Stimulated activated CD8-positive, alpha-beta memory T cell treated with anti-CD3 and anti-CD28 coated beads, Interleukin-12 subunit alpha, Interleukin-12 subunit beta, amount 100 ng/mL, for 24 hours (primary cell): ENCODE measurements at regions not wholly inside any gene's neighbourhood (a gene's known extent, or its start where the extent isn't known, plus 50 kb on each side); places are given as distances from the start of the nearest gene placed in this dataset.

ENCODE experiments used
- DNase-seq: peaks from one replicate; pipeline ENCODE4 v3.0.0-alpha.2; 2020; ENCODE audit errors: extremely low read depth

DNA sequence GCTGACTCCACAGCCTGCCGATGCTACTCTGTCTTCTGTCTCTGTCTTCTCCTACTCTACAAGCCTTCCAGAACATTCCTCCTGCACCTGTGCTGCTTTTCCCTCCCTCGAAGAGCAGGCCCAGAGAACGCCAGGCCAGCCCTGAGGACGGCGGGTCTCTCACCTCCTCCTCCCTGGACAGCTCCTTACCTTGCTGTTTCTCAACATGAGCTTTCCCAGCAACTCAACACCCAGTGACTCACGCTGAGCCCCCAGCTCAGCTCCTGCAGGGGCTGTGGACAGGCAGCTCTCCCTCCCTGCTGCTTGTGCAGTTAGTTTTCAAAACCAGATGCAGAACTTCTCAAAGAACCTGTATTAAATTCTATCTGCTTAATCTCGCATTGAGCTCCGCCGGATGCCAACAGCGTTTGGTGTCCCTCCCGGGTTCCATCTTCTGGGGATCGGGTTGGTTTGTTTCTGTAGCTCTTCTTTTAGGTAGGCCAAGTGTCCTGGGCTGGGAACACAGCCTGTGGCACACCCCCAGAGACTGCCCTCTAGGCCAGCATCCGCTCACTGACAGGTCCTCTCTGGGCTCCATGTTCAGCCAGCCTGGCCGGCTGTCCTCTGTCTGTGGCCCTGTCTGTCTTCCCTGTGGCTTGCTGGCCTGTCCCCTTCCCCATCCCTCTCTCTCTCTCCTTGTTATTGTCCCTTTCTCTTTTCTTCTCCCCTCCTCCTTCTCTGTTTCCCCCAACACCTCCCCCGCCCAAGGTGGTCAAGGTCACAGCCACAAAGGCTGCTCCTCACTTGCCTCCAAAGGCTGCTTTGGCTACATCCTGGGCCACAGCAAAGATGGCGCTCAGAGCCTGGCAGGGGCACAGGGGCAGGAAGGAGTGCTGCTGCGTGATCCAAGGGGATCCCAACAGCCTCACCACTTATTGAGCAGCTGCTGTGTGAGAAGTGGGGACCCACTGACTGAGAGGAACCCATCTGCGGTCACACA lies 391.0 kb downstream of the MATN1 start:
- DNase-seq: no peak

DNA sequence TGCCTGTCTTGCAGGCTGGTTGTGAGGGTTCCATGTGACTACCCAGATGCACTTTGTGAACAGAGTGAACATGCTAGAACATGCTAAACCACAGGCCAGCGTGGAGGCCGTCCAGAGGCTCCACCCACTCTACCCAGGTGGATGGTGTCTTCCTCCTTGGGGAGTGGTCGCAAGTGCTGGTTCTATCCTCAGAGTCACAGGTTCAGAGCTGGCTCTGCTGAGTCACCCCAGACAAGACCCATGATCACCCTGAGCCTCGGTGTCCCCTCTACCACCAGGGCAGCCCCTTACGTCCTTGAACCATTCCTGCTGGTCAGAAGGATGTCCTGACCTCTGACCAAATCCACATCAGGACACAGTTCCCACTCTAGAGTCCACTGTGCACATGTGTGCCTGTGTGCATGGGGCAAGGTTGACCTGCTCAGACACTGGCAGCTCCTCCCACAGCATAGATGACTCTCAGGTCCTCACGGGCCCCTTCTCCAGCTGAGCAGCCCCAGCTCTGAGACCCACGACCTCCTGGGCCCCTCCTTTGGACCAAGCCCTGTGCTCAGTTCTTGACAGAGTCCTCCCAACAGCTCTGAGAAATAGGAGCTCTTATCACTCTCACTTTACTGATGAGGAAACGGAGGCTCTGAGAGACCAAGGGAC lies 391.8 kb downstream of the MATN1 start:
- DNase-seq: no peak

DNA sequence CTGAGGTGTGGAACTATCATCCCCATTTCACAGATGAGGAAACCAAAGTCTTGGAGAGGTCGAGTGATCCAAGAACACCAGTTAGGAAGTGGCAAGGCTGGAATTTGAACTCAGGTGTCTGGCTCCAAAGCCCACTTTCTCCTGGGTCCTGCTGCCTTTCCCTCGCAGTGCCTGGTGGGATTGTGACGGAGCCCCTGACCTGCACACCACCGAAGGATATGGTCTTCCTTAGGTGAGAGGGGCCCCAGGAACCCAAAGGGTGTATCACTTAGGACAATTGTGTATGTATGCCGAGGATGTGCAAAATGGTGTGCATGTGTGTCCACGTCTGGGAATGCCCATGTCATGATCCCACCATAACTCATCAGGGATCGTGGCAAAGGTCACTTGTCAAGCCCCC lies 392.7 kb downstream of the MATN1 start:
- DNase-seq: no peak

DNA sequence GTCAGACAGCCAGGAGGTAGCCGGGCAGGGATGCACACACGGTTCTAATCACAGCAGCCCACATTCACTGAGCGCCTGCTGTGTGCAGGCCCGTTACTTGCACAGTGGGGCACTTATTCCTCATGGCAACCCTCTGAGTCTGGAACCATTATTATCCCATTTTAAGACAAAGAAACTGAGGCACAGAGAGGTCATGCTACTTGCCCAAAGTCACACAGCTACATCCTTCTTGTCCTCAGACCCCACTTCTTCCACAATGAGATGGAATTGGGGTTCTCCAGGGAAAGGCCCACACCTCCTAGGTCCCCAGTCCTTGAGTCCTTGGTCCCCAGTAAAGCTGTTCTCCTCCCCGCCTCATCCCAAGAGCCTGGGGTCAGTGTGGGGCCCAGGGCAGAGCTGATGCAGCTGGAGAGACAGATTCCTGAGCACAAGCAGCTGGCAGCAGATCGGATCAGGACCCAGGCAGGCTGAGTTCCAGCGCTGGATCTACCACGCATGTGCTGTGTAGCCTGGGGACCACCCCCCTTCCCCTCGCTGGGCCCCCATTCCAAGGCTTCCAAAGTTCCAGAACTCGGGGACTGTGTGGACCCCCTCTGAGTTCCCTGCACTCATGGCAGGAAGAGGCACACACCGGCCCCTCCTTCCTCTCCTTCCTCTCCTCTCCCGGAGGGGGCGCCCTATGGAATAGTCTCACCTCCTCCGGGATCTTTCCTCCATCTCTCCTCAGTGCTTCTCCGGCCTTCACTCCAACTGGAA lies 393.4 kb downstream of the MATN1 start:
- no peak for DNase-seq

DNA sequence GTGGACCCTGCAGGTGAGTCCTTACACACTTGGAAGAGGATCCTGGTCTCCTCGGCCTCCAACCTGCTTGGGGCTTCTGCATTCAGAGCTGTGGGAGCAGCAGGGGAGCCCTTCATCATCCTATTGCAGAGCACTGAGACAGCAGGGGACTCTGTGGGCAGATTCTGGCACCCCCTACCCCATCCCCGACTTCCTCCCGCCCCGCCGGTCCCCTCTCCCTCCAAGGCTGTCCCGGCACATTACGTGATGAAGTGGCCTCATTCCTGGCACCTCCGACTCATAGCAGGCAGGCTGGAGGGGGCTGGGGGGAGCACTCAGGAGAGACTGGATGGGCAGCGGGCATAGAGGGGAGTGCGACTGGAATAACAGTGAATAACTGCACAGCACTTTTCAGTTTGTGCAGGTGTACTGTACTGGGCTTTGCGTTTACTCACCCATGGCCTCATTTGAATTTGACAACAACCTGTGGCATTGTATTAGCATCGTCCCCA lies 394.1 kb downstream of the MATN1 start:
- no peak for DNase-seq

- no peak for DNase-seq
Measured at GRCh38 chr1:30328401-30329262, 394.8 kb downstream of the MATN1 start.

GRCh38 chr1:30328100-30328370 lies 395.4 kb downstream of the MATN1 start:
- no peak for DNase-seq

GRCh38 chr1:30327370-30328099 lies 395.9 kb downstream of the MATN1 start:
- DNase-seq: no peak

GRCh38 chr1:30325999-30326398 lies 397.4 kb downstream of the MATN1 start:
- DNase-seq: no peak

DNA sequence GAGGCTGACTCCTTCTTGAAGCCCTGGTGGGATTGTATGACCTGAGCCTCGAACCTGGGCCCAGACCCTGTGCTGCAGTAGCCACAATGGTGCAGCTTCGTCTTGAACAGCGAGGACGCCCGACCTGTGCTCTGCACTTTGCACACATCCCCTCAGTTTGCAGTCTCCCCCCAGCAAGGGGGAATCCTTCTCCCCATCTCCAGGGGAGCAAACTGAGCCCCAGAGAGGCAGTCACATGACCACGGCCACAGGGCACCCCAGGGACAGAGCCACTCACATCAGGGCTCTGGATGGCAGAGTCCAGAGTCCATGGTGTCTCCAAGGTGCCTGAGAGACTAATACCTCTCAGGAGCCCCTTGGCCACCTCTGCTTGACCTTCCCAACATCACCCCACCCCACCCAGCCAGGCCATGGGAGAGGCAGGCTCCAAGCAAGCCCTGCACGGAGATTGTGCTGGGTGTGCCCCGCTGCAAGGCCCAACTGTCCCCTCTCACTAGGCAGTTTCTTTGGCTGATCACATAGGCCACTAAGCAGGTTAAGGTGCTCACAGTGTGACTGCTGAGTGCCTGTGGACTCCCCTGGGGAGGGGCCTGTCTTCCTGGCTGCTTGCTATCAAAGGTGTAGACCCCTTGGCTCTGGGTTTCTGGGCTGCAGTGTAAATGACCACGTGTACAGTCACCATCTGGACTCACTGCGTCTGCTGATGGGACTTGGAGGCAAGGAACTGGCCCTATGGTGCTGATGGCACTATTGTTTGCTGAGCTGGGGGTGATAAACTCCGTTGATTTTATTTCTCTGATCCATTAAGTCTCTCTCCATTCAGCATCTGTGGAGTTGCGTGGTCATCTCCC lies 398.1 kb downstream of the MATN1 start:
- no peak for DNase-seq

- DNase-seq: no peak
Measured at GRCh38 chr1:30324251-30325084, 398.9 kb downstream of the MATN1 start.

GRCh38 chr1:30323841-30324240 lies 399.5 kb downstream of the MATN1 start:
- DNase-seq: no peak

DNA sequence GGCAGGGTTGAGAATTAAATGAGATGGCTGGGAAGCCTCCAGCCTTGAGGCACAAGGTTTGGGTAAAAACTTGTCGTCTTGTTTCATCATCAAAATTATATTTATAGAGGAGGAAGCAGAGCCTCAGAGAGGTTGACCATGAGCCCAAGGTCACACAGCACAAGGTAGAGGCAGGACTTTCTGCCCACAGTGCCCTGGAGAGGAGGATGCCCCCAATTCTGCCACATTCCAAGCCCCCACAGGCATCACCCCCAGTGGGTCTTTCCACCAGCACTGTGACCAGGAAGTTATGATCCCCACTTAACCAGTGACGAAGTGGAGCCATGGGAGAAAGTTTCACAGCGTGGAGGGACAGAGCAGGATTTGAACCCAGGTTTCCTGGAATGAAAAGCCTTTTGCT lies 400.0 kb downstream of the MATN1 start:
- DNase-seq: no peak

GRCh38 chr1:30322859-30323257 lies 400.5 kb downstream of the MATN1 start:
- no peak for DNase-seq

- DNase-seq: no peak
Measured at GRCh38 chr1:30321996-30322858, 401.2 kb downstream of the MATN1 start.

GRCh38 chr1:30321246-30321910 lies 402.0 kb downstream of the MATN1 start:
- no peak for DNase-seq

DNA sequence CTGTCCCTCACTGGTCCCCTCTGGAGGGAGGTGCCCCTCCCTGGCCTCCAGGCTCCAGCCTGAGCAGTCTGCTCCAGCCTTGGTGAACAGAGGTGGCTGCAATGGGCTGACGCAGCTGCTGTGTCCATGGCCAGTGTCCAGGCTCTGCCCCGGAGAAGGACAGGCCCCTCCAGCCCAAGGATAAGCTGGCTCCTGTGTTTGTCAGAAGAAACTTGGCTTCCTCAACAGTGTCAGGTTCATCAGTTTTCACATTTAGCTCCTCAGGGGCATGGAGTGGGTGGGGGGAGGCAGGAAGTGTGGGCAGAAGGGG lies 402.8 kb downstream of the MATN1 start:
- DNase-seq: no peak
